CD14-positive monocyte (primary cell): ENCODE measurements at regions not wholly inside any gene's neighbourhood (a gene's known extent, or its start where the extent isn't known, plus 50 kb on each side); places are given as distances from the start of the nearest gene placed in this dataset.

Source experiments
- DNase-seq, 3 donors: peaks; one replicate each; pipeline ENCODE4 v3.0.0-alpha.2; 2011 to 2022
- H2AFZ ChIP-seq: 2 replicates; pipeline ENCODE4 v1.6.0; 2012; ENCODE audit warnings: mild to moderate bottlenecking, low read depth, low read length, inconsistent platforms; ENCODE audit not compliant: insufficient read depth, poor library complexity, severe bottlenecking
- H3K27ac ChIP-seq, 2 donors: 1 replicate in 1 of 2; 2 replicates in 1 of 2; pipeline ENCODE4 v1.5.1; 2012 to 2013; ENCODE audit warnings: low read length in 2 of 2, control low read depth in 1 of 2, inconsistent platforms in 1 of 2, low read depth in 1 of 2, mild to moderate bottlenecking in 1 of 2
- H3K27me3 ChIP-seq, 2 donors: one replicate each; pipeline versions ENCODE4 v1.6.0 to v1.6.1; 2011 to 2013; ENCODE audit warnings: low read length in 2 of 2; ENCODE audit not compliant: control insufficient read depth in 2 of 2, insufficient read depth in 2 of 2
- H3K36me3 ChIP-seq, 2 donors: replicated peaks in 1 of 2; 1 replicate in 1 of 2; 2 replicates in 1 of 2; pipeline versions ENCODE4 v1.5.1 to v1.6.1; 2012 to 2013; ENCODE audit warnings: low read length in 2 of 2, control low read depth in 1 of 2, inconsistent platforms in 1 of 2, mild to moderate bottlenecking in 1 of 2; ENCODE audit not compliant: insufficient read depth in 2 of 2, control insufficient read depth in 1 of 2
- H3K4me1 ChIP-seq, 2 donors: 1 replicate in 1 of 2; 2 replicates in 1 of 2; pipeline versions ENCODE4 v1.5.1 to v1.6.1; 2012 to 2013; ENCODE audit warnings: low read length in 2 of 2, control low read depth in 1 of 2, inconsistent platforms in 1 of 2, mild to moderate bottlenecking in 1 of 2, moderate library complexity in 1 of 2; ENCODE audit not compliant: insufficient read depth in 2 of 2, control insufficient read depth in 1 of 2
- H3K4me2 ChIP-seq: replicated peaks from 2 replicates; pipeline ENCODE3; 2012; ENCODE audit warnings: low read length, moderate library complexity, mild to moderate bottlenecking; ENCODE audit not compliant: poor library complexity, severe bottlenecking; ENCODE audit errors: extremely low read depth
- H3K4me3 ChIP-seq, 3 experiments: fragments of 200-600 bp in 1 of 3; sonication (generic) in 1 of 3; replicated peaks in 1 of 3; 1 replicate in 2 of 3; 2 replicates in 1 of 3; pipeline ENCODE4 v1.5.1; 2011 to 2013; ENCODE audit warnings: low read length in 3 of 3, mild to moderate bottlenecking in 3 of 3, control low read depth in 2 of 3, low read depth in 2 of 3, inconsistent platforms in 1 of 3, moderate library complexity in 1 of 3
- H3K79me2 ChIP-seq: 2 replicates; pipeline ENCODE4 v1.6.0; 2012; ENCODE audit warnings: mild to moderate bottlenecking, control low read depth, inconsistent platforms, low read length, moderate library complexity; ENCODE audit not compliant: insufficient read depth
- H3K9ac ChIP-seq: 2 replicates; pipeline ENCODE4 v1.6.0; 2017; ENCODE audit warnings: low read length, mild to moderate bottlenecking; ENCODE audit not compliant: insufficient read depth, poor library complexity, severe bottlenecking
- H3K9me3 ChIP-seq, 2 donors: replicated peaks in 1 of 2; 1 replicate in 1 of 2; 2 replicates in 1 of 2; pipeline versions ENCODE4 v1.5.1 to v1.6.1; 2012 to 2013; ENCODE audit warnings: low read length in 2 of 2, control low read depth in 1 of 2; ENCODE audit not compliant: control insufficient read depth in 1 of 2, insufficient read depth in 1 of 2
- H4K20me1 ChIP-seq: 2 replicates; pipeline ENCODE4 v1.6.0; 2012; ENCODE audit warnings: mild to moderate bottlenecking, low read length, control low read depth, moderate library complexity; ENCODE audit not compliant: insufficient read depth
- H3K27ac Mint-ChIP-seq, 7 donors: one replicate each; pipeline ENCODE4 v1.8.0; 2020; ENCODE audit warnings: mild to moderate bottlenecking in 7 of 7, mixed read lengths in 7 of 7, moderate library complexity in 6 of 7, inconsistent platforms in 2 of 7
- H3K27me3 Mint-ChIP-seq, 3 donors: one replicate each; pipeline ENCODE4 v1.8.0; 2021 to 2022; ENCODE audit warnings: low read depth in 3 of 3, mild to moderate bottlenecking in 3 of 3, mixed read lengths in 3 of 3, moderate library complexity in 3 of 3, inconsistent platforms in 1 of 3
- H3K36me3 Mint-ChIP-seq, 2 donors: one replicate each; pipeline ENCODE4 v1.8.0; 2020; ENCODE audit warnings: mixed read lengths in 2 of 2, inconsistent platforms in 1 of 2, mild to moderate bottlenecking in 1 of 2
- H3K4me1 Mint-ChIP-seq: one replicate; pipeline ENCODE4 v1.8.0; 2020; ENCODE audit warnings: mild to moderate bottlenecking, mixed read lengths
- H3K4me3 Mint-ChIP-seq, 2 donors: one replicate each; pipeline ENCODE4 v1.8.0; 2020; ENCODE audit warnings: mild to moderate bottlenecking in 2 of 2, mixed read lengths in 2 of 2, moderate library complexity in 1 of 2
- H3K9me3 Mint-ChIP-seq, 7 donors: one replicate each; pipeline ENCODE4 v1.8.0; 2020 to 2022; ENCODE audit warnings: mixed read lengths in 7 of 7, mild to moderate bottlenecking in 6 of 7, moderate library complexity in 6 of 7, inconsistent platforms in 2 of 7
- WGBS: methylation state at CpG from one replicate; pipeline ENCODE4 v1.1.5; 2013; ENCODE audit warnings: missing lambda C conversion rate; ENCODE audit not compliant: insufficient coverage; 5-methylcytosine and 5-hydroxymethylcytosine counted together
- intact Hi-C, 2 donors: fragments of 100-400 bp; cut with micrococcal nuclease; formaldehyde crosslinking; loops; one replicate each; pipeline versions ENCODE4 v1.15.0 to v1.15.1; 2023
- TF ChIP-seq, protein P1 (sequence below): fragments of 200-600 bp; IDR thresholded peaks from one replicate; pipeline ENCODE4 v1.8.0; 2022; ENCODE audit warnings: antibody characterized with exemption, mild to moderate bottlenecking

- H4K20me1 ChIP-seq = no peaks in the 10 kb centered on the region
- peaks cover 46% of the 10 kb centered on the region for H3K4me1 Mint-ChIP-seq
- H3K9me3 Mint-ChIP-seq = peaks cover 1 to 10% (median 3%) of the 10 kb centered on the region in 7 donors
- H3K36me3 Mint-ChIP-seq = peaks cover 0 to 3% of the 10 kb centered on the region in 2 donors
- no peaks in the 10 kb centered on the region for H3K36me3 ChIP-seq
- H3K9me3 ChIP-seq = peaks cover 2% of the 10 kb centered on the region in 2 donors
- no peak overlapping the region for H3K4me3 Mint-ChIP-seq
- H3K27me3 Mint-ChIP-seq = peaks cover 0 to 1% (median 0%) of the 10 kb centered on the region in 3 donors
- H3K79me2 ChIP-seq = no peaks in the 10 kb centered on the region
- no peak overlapping the region for H3K4me3 ChIP-seq
- TF ChIP-seq, protein P1, sequence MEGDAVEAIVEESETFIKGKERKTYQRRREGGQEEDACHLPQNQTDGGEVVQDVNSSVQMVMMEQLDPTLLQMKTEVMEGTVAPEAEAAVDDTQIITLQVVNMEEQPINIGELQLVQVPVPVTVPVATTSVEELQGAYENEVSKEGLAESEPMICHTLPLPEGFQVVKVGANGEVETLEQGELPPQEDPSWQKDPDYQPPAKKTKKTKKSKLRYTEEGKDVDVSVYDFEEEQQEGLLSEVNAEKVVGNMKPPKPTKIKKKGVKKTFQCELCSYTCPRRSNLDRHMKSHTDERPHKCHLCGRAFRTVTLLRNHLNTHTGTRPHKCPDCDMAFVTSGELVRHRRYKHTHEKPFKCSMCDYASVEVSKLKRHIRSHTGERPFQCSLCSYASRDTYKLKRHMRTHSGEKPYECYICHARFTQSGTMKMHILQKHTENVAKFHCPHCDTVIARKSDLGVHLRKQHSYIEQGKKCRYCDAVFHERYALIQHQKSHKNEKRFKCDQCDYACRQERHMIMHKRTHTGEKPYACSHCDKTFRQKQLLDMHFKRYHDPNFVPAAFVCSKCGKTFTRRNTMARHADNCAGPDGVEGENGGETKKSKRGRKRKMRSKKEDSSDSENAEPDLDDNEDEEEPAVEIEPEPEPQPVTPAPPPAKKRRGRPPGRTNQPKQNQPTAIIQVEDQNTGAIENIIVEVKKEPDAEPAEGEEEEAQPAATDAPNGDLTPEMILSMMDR = no peak
- DNase-seq = no peak
- peaks cover 36% of the 10 kb centered on the region in 2 donors for H3K4me1 ChIP-seq
- H3K27ac ChIP-seq = no peak overlapping the region
- H3K4me2 ChIP-seq = no peak overlapping the region
- H2AFZ ChIP-seq = no peak overlapping the region
- 94% methylated on average over 2 of the region's 6 CpGs for WGBS
- peak overlapping the region in 1 of 7 donors; percentile 49 for H3K27ac Mint-ChIP-seq
- intact Hi-C loops = no loop called here
- H3K9ac ChIP-seq = no peak overlapping the region
- H3K27me3 ChIP-seq = no peaks in the 10 kb centered on the region
Measured at GRCh38 chr3:59237121-59237520, 187.3 kb upstream of the CFAP20DC start.

- Histone ChIP-seq H3K79me2 (no peaks in the 10 kb centered on the region), H2AFZ (peak overlapping the region; percentile 36), H3K4me1 (peaks cover 32% of the 10 kb centered on the region in 2 donors), H3K9ac (no peak overlapping the region), H3K36me3 (no peaks in the 10 kb centered on the region), H3K9me3 (peaks cover 6 to 10% of the 10 kb centered on the region in 2 donors), H4K20me1 (no peaks in the 10 kb centered on the region), H3K27ac (peak overlapping the region in 1 of 2 donors; percentile 67), H3K4me3 (no peak overlapping the region), H3K27me3 (no peaks in the 10 kb centered on the region), H3K4me2 (no peak overlapping the region)
- Mint-ChIP-seq H3K36me3 (peaks cover 0 to 3% of the 10 kb centered on the region in 2 donors), H3K27ac (peak overlapping the region in 6 of 7 donors; percentile 22 to 78 (median 64)), H3K4me1 (peaks cover 41% of the 10 kb centered on the region), H3K4me3 (no peak overlapping the region), H3K9me3 (peaks cover 7 to 14% (median 12%) of the 10 kb centered on the region in 7 donors), H3K27me3 (peaks cover 0 to 1% (median 0%) of the 10 kb centered on the region in 3 donors)
- TF ChIP-seq, protein P1 = no peak
- intact Hi-C loops = no loop called here
- no peak for DNase-seq
- no CpG with 5 or more reads among the region's 3 CpGs for WGBS
Measured at GRCh38 chr3:59235634-59236012, 185.8 kb upstream of the CFAP20DC start.
